Tibial nerve (tissue), 3 donors: ENCODE measurements at regions not wholly inside any gene's neighbourhood (a gene's known extent, or its start where the extent isn't known, plus 50 kb on each side); places are given as distances from the start of the nearest gene placed in this dataset.

Experiments
- CTCF ChIP-seq, 5 experiments: fragments of 200-600 bp in 3 of 5; fragments of 450-650 bp in 2 of 5; sonication (generic) in 3 of 5; IDR thresholded peaks; one replicate each; pipeline ENCODE4 v1.5.1; 2016 to 2019; ENCODE audit warnings: antibody characterized with exemption in 5 of 5, mild to moderate bottlenecking in 3 of 5, moderate library complexity in 2 of 5
- POLR2A ChIP-seq, 2 donors: fragments of 450-650 bp; IDR thresholded peaks; one replicate each; pipeline ENCODE4 v1.6.1; 2017; ENCODE audit warnings: antibody characterized with exemption in 2 of 2, mild to moderate bottlenecking in 2 of 2, moderate library complexity in 2 of 2

GRCh38 chrX:88612870-88613329 lies 134.1 kb upstream of the CPXCR1 start:
- no peak for TF ChIP-seq CTCF (IDR thresholded peaks at IDR 0.05)
- no peak for TF ChIP-seq POLR2A (IDR thresholded peaks at IDR 0.05)
